HG03432 (cell line): ENCODE measurements at regions not wholly inside any gene's neighbourhood (a gene's known extent, or its start where the extent isn't known, plus 50 kb on each side); places are given as distances from the start of the nearest gene placed in this dataset.

Experiments used
- ATAC-seq: cut with Tn5 transposase; IDR thresholded peaks from one replicate; pipeline ENCODE4 v1.9.1; 2021; ENCODE audit warnings: mild to moderate bottlenecking, moderate library complexity; ENCODE audit not compliant: unreplicated experiment

GRCh38 chr2:41375901-41376300 is 671.9 kb upstream of the PKDCC start:
- no peak for ATAC-seq

GRCh38 chr2:41377837-41378236 is 670.0 kb upstream of the PKDCC start:
- ATAC-seq, result no peak

GRCh38 chr2:41378420-41378819 is 669.4 kb upstream of the PKDCC start:
- no peak for ATAC-seq

GRCh38 chr2:41379496-41380221 is 668.2 kb upstream of the PKDCC start:
- ATAC-seq, result no peak

- no peak for ATAC-seq
Observed at GRCh38 chr2:41381701-41382100, 666.1 kb upstream of the PKDCC start.

- ATAC-seq, result no peak
Observed at GRCh38 chr2:41387519-41387918, 660.3 kb upstream of the PKDCC start.

GRCh38 chr2:41393621-41394020 is 654.2 kb upstream of the PKDCC start:
- no peak for ATAC-seq

GRCh38 chr2:41394541-41394940 is 653.3 kb upstream of the PKDCC start:
- no peak for ATAC-seq

- no peak for ATAC-seq
Observed at GRCh38 chr2:41395692-41396091, 652.1 kb upstream of the PKDCC start.

- ATAC-seq, result no peak
Observed at GRCh38 chr2:41399437-41400087, 648.3 kb upstream of the PKDCC start.

GRCh38 chr2:41400088-41400665 is 647.6 kb upstream of the PKDCC start:
- no peak for ATAC-seq

- ATAC-seq, result no peak
Observed at GRCh38 chr2:41405441-41405840, 642.4 kb upstream of the PKDCC start.

- no peak for ATAC-seq
Observed at GRCh38 chr2:41409328-41409727, 638.5 kb upstream of the PKDCC start.

GRCh38 chr2:41410011-41410410 is 637.8 kb upstream of the PKDCC start:
- ATAC-seq, result no peak

- no peak for ATAC-seq
Observed at GRCh38 chr2:41413813-41414485, 633.9 kb upstream of the PKDCC start.

GRCh38 chr2:41414486-41415230 is 633.2 kb upstream of the PKDCC start:
- ATAC-seq, result peak; percentile 78

GRCh38 chr2:41417511-41417910 is 630.3 kb upstream of the PKDCC start:
- ATAC-seq, result no peak

GRCh38 chr2:41420219-41420618 is 627.6 kb upstream of the PKDCC start:
- no peak for ATAC-seq

- ATAC-seq, result no peak
Observed at GRCh38 chr2:41420872-41421271, 626.9 kb upstream of the PKDCC start.

GRCh38 chr2:41431756-41432155 is 616.1 kb upstream of the PKDCC start:
- ATAC-seq, result no peak

- no peak for ATAC-seq
Observed at GRCh38 chr2:41432459-41432858, 615.4 kb upstream of the PKDCC start.
